ENCODE measurements at regions not wholly inside any gene's neighbourhood (a gene's known extent, or its start where the extent isn't known, plus 50 kb on each side); places are given as distances from the start of the nearest gene placed in this dataset.

GRCh38 chrX:82081027-82081426 lies 879.1 kb downstream of the SH3BGRL start:
- no peak for DNase-seq

GRCh38 chrX:82087699-82088098 lies 885.8 kb downstream of the SH3BGRL start:
- peak in 1 of 2 donors; percentile 2 for DNase-seq

GRCh38 chrX:82092307-82092706 lies 890.4 kb downstream of the SH3BGRL start:
- no peak for DNase-seq

- no peak for DNase-seq
Measured at GRCh38 chrX:82125103-82125502, 923.2 kb downstream of the SH3BGRL start.

- no peak for DNase-seq
Measured at GRCh38 chrX:82127228-82128123, 925.6 kb downstream of the SH3BGRL start.

- no peak for DNase-seq
Measured at GRCh38 chrX:82134378-82134777, 932.5 kb downstream of the SH3BGRL start.

- no peak for DNase-seq
Measured at GRCh38 chrX:82141942-82142341, 940.0 kb downstream of the SH3BGRL start.

GRCh38 chrX:82161195-82161594 lies 959.3 kb downstream of the SH3BGRL start:
- no peak for DNase-seq

GRCh38 chrX:82163701-82164100 lies 961.8 kb downstream of the SH3BGRL start:
- DNase-seq: no peak

- DNase-seq: no peak
Measured at GRCh38 chrX:82196866-82197265, 995.0 kb downstream of the SH3BGRL start.

- no peak for DNase-seq
Measured at GRCh38 chrX:82208975-82209374, 1007.1 kb downstream of the SH3BGRL start.

- peak in 1 of 2 donors; percentile 2 for DNase-seq
Measured at GRCh38 chrX:82218361-82218760, 1016.5 kb downstream of the SH3BGRL start.

- no peak for DNase-seq
Measured at GRCh38 chrX:82219129-82219528, 1017.2 kb downstream of the SH3BGRL start.

GRCh38 chrX:82224961-82225360 lies 1023.1 kb downstream of the SH3BGRL start:
- DNase-seq: no peak

- DNase-seq: no peak
Measured at GRCh38 chrX:82230013-82230412, 1028.1 kb downstream of the SH3BGRL start.

- DNase-seq: no peak
Measured at GRCh38 chrX:82232679-82233078, 1030.8 kb downstream of the SH3BGRL start.

GRCh38 chrX:82237328-82237727 lies 1035.4 kb downstream of the SH3BGRL start:
- DNase-seq: no peak
